OCI-M1 (cell line): ENCODE measurements at regions not wholly inside any gene's neighbourhood (a gene's known extent, or its start where the extent isn't known, plus 50 kb on each side); places are given as distances from the start of the nearest gene placed in this dataset.
A peak's percentile ranks its signal among the peaks of the same experiment; 100 is the strongest.
"Not testable (repeated sequence)": the region's sequence is repeated elsewhere in the genome, so short reads cannot be mapped to it uniquely, and the experiment has no call there.

Experiments used
- DNase-seq: peaks from one replicate; lab custom pipeline; 2025; lab: John Stamatoyannopoulos, UW

- DNase-seq: no peak
Measured at GRCh38 chrX:34270434-34270833, 138.3 kb upstream of the FAM47A start.

- peak; percentile 76 for DNase-seq
Measured at GRCh38 chrX:34238896-34239295, 106.8 kb upstream of the FAM47A start.

GRCh38 chrX:34230156-34230555 is 98.0 kb upstream of the FAM47A start:
- not testable (repeated sequence) for DNase-seq

DNA sequence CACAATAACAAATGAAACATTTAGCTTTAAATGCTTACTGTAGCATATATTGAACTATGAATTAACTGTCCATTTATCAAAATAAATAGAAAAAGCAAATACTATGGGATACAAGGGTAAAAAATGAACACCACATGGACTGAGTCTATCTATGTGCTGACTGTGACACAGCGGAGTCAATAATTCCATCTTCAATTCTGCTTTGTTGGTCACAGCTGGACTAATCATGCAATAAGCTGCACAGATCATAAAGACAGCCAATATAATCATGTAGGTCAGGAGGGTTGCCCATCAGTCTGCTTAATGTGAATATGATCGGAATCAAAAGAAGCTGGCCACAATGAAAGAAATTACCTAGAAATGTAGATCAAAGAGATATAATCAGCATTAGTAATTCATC is 95.7 kb upstream of the FAM47A start:
- DNase-seq: no peak

GRCh38 chrX:34223574-34223973 is 91.5 kb upstream of the FAM47A start:
- DNase-seq: no peak

DNA sequence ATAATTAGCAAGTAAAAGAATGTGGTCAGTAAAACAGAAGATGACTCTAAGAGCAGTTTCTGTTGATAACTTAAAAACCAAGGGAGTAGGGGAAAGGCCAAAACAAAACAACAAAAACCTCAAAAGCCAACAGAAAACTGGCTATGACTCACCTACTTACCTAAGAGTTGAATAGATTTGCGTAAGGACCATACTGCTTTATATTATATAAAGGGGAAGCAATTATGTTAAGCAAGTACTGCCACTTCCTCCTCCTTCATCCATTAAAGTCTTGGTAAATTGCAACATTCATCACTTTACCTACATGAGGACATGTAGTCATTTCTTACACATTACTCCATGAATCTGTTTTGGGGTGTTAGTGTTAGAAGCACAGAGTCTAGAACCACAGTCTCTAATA is 85.9 kb upstream of the FAM47A start:
- peak; percentile 8 for DNase-seq

GRCh38 chrX:34197946-34198345 is 65.8 kb upstream of the FAM47A start:
- DNase-seq: no peak
